GM12874 (cell line): ENCODE measurements at regions not wholly inside any gene's neighbourhood (a gene's known extent, or its start where the extent isn't known, plus 50 kb on each side); places are given as distances from the start of the nearest gene placed in this dataset.

Experiments
- TF ChIP-seq, protein P1 (sequence below): IDR thresholded peaks from 2 replicates; pipeline ENCODE4 v1.5.1; 2011; ENCODE audit warnings: low read depth, mild to moderate bottlenecking, control low read depth, low read length, moderate library complexity; ENCODE audit not compliant: insufficient read depth

DNA sequence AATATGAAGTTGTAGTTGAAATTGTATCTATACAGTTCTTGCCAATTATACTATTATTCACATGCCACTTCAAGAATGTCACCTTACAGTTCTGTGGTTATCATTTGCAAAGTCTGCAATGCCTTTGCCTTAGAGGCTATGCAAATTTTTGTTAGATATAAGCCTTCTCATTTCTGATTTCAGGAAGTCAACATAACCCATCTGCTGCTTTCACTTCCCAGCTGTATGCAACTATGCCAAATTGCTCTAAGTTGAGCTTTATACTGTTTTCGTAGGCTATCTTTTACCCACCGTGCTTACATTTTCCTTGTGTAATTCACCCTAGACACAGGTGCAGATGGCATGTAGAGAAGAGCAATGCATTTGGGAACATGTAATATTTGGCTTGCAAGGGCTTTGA, 1083.0 kb downstream of the CDH9 start:
- TF ChIP-seq, protein P1, sequence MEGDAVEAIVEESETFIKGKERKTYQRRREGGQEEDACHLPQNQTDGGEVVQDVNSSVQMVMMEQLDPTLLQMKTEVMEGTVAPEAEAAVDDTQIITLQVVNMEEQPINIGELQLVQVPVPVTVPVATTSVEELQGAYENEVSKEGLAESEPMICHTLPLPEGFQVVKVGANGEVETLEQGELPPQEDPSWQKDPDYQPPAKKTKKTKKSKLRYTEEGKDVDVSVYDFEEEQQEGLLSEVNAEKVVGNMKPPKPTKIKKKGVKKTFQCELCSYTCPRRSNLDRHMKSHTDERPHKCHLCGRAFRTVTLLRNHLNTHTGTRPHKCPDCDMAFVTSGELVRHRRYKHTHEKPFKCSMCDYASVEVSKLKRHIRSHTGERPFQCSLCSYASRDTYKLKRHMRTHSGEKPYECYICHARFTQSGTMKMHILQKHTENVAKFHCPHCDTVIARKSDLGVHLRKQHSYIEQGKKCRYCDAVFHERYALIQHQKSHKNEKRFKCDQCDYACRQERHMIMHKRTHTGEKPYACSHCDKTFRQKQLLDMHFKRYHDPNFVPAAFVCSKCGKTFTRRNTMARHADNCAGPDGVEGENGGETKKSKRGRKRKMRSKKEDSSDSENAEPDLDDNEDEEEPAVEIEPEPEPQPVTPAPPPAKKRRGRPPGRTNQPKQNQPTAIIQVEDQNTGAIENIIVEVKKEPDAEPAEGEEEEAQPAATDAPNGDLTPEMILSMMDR, result no peak

DNA sequence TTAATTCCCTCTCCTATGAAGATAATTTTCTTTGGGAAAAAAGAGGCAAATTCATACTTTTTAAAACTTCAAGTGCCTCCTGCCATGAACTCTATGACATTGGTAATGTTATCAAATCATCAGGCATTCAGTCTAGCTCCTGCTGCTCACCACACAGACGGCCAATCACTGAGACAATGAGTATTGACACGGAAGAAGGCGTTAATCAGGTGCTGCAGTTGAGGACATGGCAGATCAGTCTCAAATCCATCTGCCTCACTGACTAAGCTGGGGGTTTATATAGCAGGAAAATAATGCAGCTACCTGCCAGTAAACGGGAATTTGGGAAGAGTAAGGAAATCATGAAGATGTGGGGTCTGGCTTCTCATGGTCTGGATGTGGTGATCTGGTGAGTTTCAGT, 1087.7 kb downstream of the CDH9 start:
- TF ChIP-seq, protein P1, result no peak

DNA sequence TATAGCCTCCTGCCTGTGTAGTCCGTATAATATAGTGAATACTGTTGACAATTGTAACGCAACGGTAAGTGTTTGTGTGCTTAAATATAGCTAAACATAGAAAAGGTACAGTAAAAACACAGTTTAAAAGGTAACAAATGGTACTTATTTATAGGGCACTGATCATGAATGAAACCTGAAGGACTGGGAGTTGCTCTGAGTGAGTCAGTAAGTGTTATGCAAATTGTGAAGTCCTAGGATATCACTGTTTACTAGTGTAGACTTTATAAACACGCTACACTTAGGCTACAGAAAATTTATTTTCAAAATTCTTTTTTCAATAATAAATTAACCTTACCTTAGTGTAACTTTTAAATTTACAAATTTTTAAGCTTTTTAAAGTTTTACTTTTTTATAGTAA, 1090.1 kb downstream of the CDH9 start:
- TF ChIP-seq, protein P1, result no peak

DNA sequence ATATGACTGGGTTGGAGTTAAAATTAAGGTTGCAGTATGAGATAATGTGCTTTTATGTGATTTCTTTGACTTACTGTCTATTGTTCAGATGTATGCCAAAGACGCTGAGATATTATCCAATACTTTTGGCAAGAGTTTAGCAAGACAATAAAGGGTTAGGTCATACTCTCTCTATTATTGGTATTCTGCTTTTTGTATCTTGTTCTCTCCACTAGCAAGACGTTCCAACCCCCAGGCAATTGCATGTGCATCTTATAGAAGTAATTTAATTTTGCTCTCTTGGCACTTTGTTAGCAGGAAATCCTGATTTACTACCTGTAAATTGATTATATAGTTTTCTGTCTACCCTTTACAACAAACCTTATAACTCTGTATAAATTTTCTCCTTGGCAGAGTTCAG, 1093.6 kb downstream of the CDH9 start:
- TF ChIP-seq, protein P1, result no peak

DNA sequence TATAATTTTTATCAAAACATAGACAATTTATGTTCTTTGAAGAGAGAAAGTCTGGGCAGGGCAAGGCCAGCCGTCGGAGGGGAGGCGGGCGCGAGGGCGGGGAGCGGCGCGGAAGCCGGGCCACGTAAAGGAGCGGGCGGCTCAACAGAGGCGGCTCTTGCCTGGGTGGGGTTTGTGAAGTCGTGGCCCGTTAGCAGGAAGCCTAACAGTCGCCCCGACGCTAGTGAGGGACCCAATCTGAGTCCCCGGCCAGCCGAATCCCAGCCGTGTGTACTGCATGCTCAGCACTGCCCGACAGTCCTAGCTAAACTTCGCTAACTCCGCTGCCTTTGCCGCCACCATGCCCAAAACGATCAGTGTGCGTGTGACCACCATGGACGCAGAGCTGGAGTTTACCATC, 1129.2 kb downstream of the CDH9 start:
- TF ChIP-seq, protein P1, result no peak

DNA sequence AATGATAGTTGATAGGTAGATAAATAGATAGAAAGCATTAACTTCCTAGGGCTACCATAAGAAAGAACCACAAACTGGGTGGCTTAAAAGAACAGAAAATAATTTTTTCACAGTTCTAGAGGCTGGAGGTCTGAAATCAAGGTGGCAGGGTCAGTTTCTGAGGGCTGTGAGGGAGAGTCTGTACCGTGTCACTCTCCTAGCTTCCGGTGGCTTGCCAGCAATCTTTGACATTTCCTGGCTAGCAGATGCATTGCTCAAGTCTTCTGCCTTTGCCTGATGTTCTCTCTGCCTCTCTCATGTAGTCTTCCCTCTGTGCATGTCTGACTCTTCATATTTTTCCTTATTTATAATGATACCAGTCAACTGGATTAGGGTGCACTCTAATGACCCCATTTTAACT, 1132.7 kb downstream of the CDH9 start:
- TF ChIP-seq, protein P1, result no peak

DNA sequence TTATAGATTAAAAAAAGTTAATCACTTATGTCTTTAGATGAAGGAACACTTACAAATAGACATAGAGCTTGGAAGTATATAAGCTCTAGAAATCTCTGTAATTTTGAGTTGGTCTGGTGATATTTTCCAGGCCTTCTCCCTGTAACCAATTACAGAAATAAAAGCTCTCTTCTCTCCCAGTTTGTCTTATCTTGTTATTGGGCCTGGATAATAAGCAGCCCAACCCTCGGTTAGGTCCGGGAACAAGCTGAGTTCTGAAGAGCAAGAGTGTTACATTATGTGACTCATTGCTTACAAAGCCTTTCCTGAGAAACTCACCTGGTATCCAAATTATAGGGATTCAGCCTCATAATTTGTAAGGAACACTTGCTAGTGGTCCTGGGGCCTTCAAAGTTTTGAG, 1146.2 kb downstream of the CDH9 start:
- TF ChIP-seq, protein P1, result no peak

DNA sequence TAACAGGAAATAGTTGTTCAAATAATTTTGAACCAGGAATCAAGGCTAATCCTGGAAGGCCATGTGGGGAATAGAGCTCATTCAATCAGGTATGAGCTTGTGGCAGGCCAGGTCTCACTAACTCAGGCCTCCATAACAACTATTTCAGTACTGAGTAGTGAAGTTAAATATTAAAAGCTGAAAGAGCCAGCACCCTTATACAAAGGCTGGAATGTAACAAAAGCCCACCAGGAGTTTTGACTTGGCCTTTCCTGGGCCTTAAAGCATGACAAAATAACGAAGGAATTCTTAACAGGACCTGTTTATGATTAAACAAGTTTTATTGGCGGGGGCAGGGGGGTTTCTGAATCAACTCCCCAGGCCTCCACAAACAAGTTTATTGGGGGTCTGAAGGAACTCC, 1146.7 kb downstream of the CDH9 start:
- TF ChIP-seq, protein P1, result no peak
